HepG2 (cell line): ENCODE measurements at regions not wholly inside any gene's neighbourhood (a gene's known extent, or its start where the extent isn't known, plus 50 kb on each side); places are given as distances from the start of the nearest gene placed in this dataset.

Experiments used
- ATAC-seq: fragments of 200-7000 bp; cut with Tn5 transposase; 3 replicates; pipeline ENCODE4 v1.9.1; 2020; ENCODE audit warnings: mild to moderate bottlenecking, moderate library complexity
- BruUV-seq: library from RNA; stranded (reverse); fragments of 400-500 nt; replicated peaks from 2 replicates; lab custom pipeline; 2021; lab: Mats Ljungman, UMichigan
- CTCF ChIA-PET: fragments of 300-600 bp; formaldehyde crosslinking; extraction: SDS; loops from one replicate; lab custom pipeline; 2021; ENCODE audit warnings: low total read pairs, inconsistent platforms, low intra/inter-chr PET ratio; lab: Yijun Ruan, JAX
- POLR2A ChIA-PET: fragments of 350-600 bp; sonication (Branson Sonifier 250); formaldehyde crosslinking; loops from one replicate; lab custom pipeline; 2020; ENCODE audit warnings: antibody characterized with exemption, inconsistent platforms; lab: Yijun Ruan, JAX
- DNase-seq: peaks from one replicate; pipeline ENCODE4 v3.0.0-alpha.2; 2015; ENCODE audit warnings: low spot score
- FAIRE-seq: peaks from 3 replicates; lab custom pipeline; 2011; peaks lifted over from hg19 to GRCh38; lab: Jason Lieb, UNC
- H2AFZ ChIP-seq: one replicate; pipeline ENCODE4 v1.6.1; 2011; ENCODE audit warnings: low read length, inconsistent platforms
- H3K27ac ChIP-seq: fragments of 300-600 bp; 3 replicates; pipeline ENCODE4 v1.8.0; 2011; ENCODE audit warnings: mixed run types, mild to moderate bottlenecking, mixed read lengths, low read length, inconsistent platforms; ENCODE audit not compliant: insufficient read depth; ENCODE audit errors: extremely low read length
- H3K27me3 ChIP-seq, 2 experiments: fragments of 200-600 bp in 1 of 2; 2 replicates in 1 of 2; 3 replicates in 1 of 2; pipeline versions ENCODE4 v1.6.0 to v1.8.0; 2011; ENCODE audit warnings: low read length in 2 of 2, mild to moderate bottlenecking in 2 of 2, moderate library complexity in 2 of 2, inconsistent platforms in 1 of 2; ENCODE audit not compliant: insufficient read depth in 2 of 2, control insufficient read depth in 1 of 2
- H3K36me3 ChIP-seq, 2 experiments: fragments of 200-600 bp in 1 of 2; replicated peaks in 1 of 2; 2 replicates in 1 of 2; 3 replicates in 1 of 2; pipeline versions ENCODE4 v1.5.1 to v1.8.0; 2011; ENCODE audit warnings: low read length in 2 of 2, inconsistent platforms in 1 of 2; ENCODE audit not compliant: insufficient read depth in 2 of 2, control insufficient read depth in 1 of 2
- H3K4me1 ChIP-seq: 2 replicates; pipeline ENCODE4 v1.5.1; 2012; ENCODE audit warnings: low read length, inconsistent platforms; ENCODE audit not compliant: insufficient read depth
- H3K4me2 ChIP-seq: 2 replicates; pipeline ENCODE4 v1.6.0; 2011; ENCODE audit warnings: low read depth, low read length, inconsistent platforms
- H3K4me3 ChIP-seq, 3 experiments: fragments of 200-600 bp in 1 of 3; sonication (generic), shearing (Covaris generic) in 1 of 3; replicated peaks in 1 of 3; 2 replicates each; pipeline ENCODE4 v1.5.1; 2011 to 2016; ENCODE audit warnings: low read length in 3 of 3, inconsistent platforms in 2 of 3, low read depth in 2 of 3, mild to moderate bottlenecking in 2 of 3, control low read depth in 1 of 3, mixed read lengths in 1 of 3; ENCODE audit not compliant: insufficient read depth in 1 of 3
- H3K79me2 ChIP-seq: one replicate; pipeline ENCODE4 v1.6.1; 2011; ENCODE audit warnings: low read length, inconsistent platforms; ENCODE audit not compliant: insufficient read depth
- H3K9ac ChIP-seq: 2 replicates; pipeline ENCODE4 v1.6.0; 2011; ENCODE audit warnings: mild to moderate bottlenecking, low read depth, low read length, inconsistent platforms; ENCODE audit not compliant: insufficient read depth
- H3K9me3 ChIP-seq: 2 replicates; pipeline ENCODE4 v1.5.1; 2012; ENCODE audit warnings: mild to moderate bottlenecking, low read length
- H4K20me1 ChIP-seq: 2 replicates; pipeline ENCODE4 v1.6.0; 2011; ENCODE audit warnings: inconsistent platforms, mild to moderate bottlenecking, low read length, moderate library complexity; ENCODE audit not compliant: insufficient read depth
- ADNP ChIP-seq: sonication (generic); formaldehyde crosslinking; IDR thresholded peaks from 2 replicates; pipeline ENCODE4 v1.4.0; 2020; ENCODE audit warnings: missing genetic modification reagents
- AGO1 ChIP-seq: fragments of 200-400 bp; formaldehyde crosslinking; IDR thresholded peaks from 2 replicates; pipeline ENCODE4 v1.6.1; 2017; ENCODE audit warnings: mild to moderate bottlenecking, low read depth, low read length, moderate library complexity; ENCODE audit not compliant: poor library complexity, severe bottlenecking
- CENPT ChIP-seq: sonication (generic); formaldehyde crosslinking; IDR thresholded peaks from 2 replicates; pipeline ENCODE4 v1.8.0; 2022; ENCODE audit warnings: low read depth, mild to moderate bottlenecking, moderate library complexity, missing genetic modification reagents
- JUNB ChIP-seq: sonication (generic); formaldehyde crosslinking; IDR thresholded peaks from 2 replicates; pipeline ENCODE4 v1.8.0; 2022; ENCODE audit warnings: missing genetic modification reagents, mild to moderate bottlenecking, borderline replicate concordance
- MBNL3 ChIP-seq: fragments of 250-450 bp; sonication (Bioruptor Pico); conservative IDR thresholded peaks from 2 replicates; pipeline ENCODE4 v1.8.0; 2022; ENCODE audit warnings: mild to moderate bottlenecking, inconsistent platforms
- SATB2 ChIP-seq: sonication (generic); formaldehyde crosslinking; IDR thresholded peaks from 2 replicates; pipeline ENCODE4 v1.5.0; 2020; ENCODE audit warnings: missing genetic modification reagents
- TAF15 ChIP-seq: fragments of 200-400 bp; formaldehyde crosslinking; IDR thresholded peaks from one replicate; pipeline ENCODE4 v1.6.1; 2018; ENCODE audit warnings: mild to moderate bottlenecking, low read depth, low read length; ENCODE audit not compliant: poor library complexity, severe bottlenecking
- ZNF205 ChIP-seq: IDR thresholded peaks from 2 replicates; pipeline ENCODE4 v1.6.1; 2018; ENCODE audit warnings: missing biosample characterization, missing genetic modification reagents
- ZNF260 ChIP-seq: sonication (generic); formaldehyde crosslinking; IDR thresholded peaks from 2 replicates; pipeline ENCODE4 v1.4.0; 2020; ENCODE audit warnings: missing genetic modification reagents, low read depth, mild to moderate bottlenecking, borderline replicate concordance
- ZNF614 ChIP-seq: IDR thresholded peaks from 2 replicates; pipeline ENCODE4 v1.6.1; 2018; ENCODE audit warnings: missing biosample characterization, missing genetic modification reagents, inconsistent platforms, borderline replicate concordance
- ZNF773 ChIP-seq: sonication (generic); formaldehyde crosslinking; IDR thresholded peaks from 2 replicates; pipeline ENCODE4 v1.4.0; 2020; ENCODE audit warnings: missing genetic modification reagents, borderline replicate concordance
- whole genome bisulfite sequencing: methylation state at CpG from one replicate; pipeline ENCODE4 v1.1.6; 2017; ENCODE audit warnings: low lambda C conversion rate; 5-methylcytosine and 5-hydroxymethylcytosine counted together
- in situ Hi-C: cut with HindIII; loops from 2 replicates; pipeline ENCODE4 v1.10.0; 2017; ENCODE audit warnings: low pct_unique_long_range_greater_than_20kb; ENCODE audit not compliant: extremely low pct_ligation_motif_present
- intact Hi-C: fragments of 100-400 bp; cut with micrococcal nuclease; formaldehyde crosslinking; loops from one replicate; pipeline ENCODE4 v1.10.0; 2022; ENCODE audit not compliant: unreplicated experiment
- TF ChIP-seq, protein P1 (sequence below): sonication (generic); formaldehyde crosslinking; IDR thresholded peaks from 2 replicates; pipeline ENCODE4 v1.8.1; 2022; ENCODE audit warnings: low read depth, mild to moderate bottlenecking, missing genetic modification reagents
- TF ChIP-seq, protein P2 (sequence below): sonication (generic); formaldehyde crosslinking; IDR thresholded peaks from 2 replicates; pipeline ENCODE4 v1.8.0; 2023; ENCODE audit warnings: mild to moderate bottlenecking, missing genetic modification reagents
- TF ChIP-seq, protein P3 (sequence below): sonication (generic); formaldehyde crosslinking; IDR thresholded peaks from 2 replicates; pipeline ENCODE4 v1.8.0; 2022; ENCODE audit warnings: mild to moderate bottlenecking, missing genetic modification reagents, moderate library complexity

DNA sequence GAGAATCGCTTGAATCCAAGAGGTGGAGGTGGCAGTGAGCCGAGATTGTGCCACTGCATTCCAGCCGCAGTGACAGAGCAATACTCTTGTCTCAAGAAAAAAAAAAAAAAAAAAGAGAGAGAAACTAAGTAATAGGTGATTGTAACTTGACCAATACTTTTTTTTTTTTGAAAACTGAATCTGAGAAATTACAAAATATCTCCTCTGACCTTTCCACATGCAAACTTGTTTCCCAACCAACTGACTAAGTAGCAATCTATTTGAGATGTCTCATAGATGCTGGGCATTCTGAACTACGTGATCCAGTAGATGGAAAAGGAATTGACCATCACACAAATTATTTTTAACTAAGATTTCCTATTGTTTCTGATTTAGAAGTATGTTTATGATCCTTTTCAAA, 407.3 kb upstream of the CHORDC1 start:
- H3K27me3 ChIP-seq, result no peaks in the 10 kb centered on the region
- no TSS peak for BruUV-seq
- intact Hi-C loops, result loop anchor here (10.0 kb wide), 1 partner anchor 615 kb away; no protein-coding TSS in a partner anchor
- no peaks in the 10 kb centered on the region for H4K20me1 ChIP-seq
- no peak overlapping the region for H3K9ac ChIP-seq
- CTCF ChIA-PET, result no interaction called here
- no peak overlapping the region for H2AFZ ChIP-seq
- WGBS, result 40% methylated on average over 4 of the region's 4 CpGs
- H3K27ac ChIP-seq, result no peak overlapping the region
- H3K9me3 ChIP-seq, result peaks cover 8% of the 10 kb centered on the region; the same call in 1 of the 2 replicates
- no peak for DNase-seq
- TF ChIP-seq JUNB (CRISPR knock-in tag) (no peak), ADNP (CRISPR knock-in tag) (no peak), TAF15 (no peak), ZNF614 (CRISPR knock-in tag) (no peak), ZNF773 (CRISPR knock-in tag) (no peak)
- TF ChIP-seq, all 625 proteins: peak for 0
- Histone ChIP-seq H3K4me2 (no peak overlapping the region), H3K4me1 (peaks cover 1% of the 10 kb centered on the region; the same call in 1 of the 2 replicates), H3K4me3 (no peak overlapping the region), H3K79me2 (no peaks in the 10 kb centered on the region), H3K36me3 (no peaks in the 10 kb centered on the region)
- POLR2A ChIA-PET, result no interaction called here
- ATAC-seq (no peak), FAIRE-seq (no peak)
- in situ Hi-C loops, result loop anchor here (10.0 kb wide), 1 partner anchor 55 kb away; no protein-coding TSS in a partner anchor

DNA sequence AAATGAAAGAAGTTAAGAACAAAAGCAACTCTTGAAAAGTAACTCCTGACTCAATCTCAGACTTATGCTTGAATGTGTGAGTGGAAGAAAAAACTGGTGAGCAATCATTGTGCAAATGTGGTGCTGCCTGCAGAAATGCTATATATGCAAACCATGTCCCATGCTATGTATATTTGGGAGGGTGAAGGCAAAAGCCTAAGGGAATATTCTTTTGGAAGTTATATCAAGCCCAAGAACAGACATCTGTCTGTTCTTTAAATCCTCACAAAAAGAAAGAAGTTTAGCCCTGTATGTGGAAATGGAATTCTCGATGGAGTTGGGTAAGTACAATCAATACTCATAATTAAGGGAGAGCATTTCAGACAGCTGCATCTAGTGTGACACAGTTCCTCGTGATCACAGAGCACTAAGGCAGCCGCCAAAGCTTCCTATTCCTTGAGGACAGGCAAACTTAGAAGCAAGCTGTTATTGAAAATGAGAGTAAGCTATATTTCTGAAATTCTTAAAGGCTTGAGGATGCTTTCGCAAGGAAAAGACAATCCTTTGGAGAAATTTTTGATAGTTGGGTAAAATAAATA, 406.5 kb upstream of the CHORDC1 start:
- no peaks in the 10 kb centered on the region for H3K79me2 ChIP-seq
- WGBS, result 68% methylated on average over 4 of the region's 4 CpGs
- POLR2A ChIA-PET, result no interaction called here
- CTCF ChIA-PET, result no interaction called here
- H3K4me1 ChIP-seq, result no peaks in the 10 kb centered on the region
- H3K27me3 ChIP-seq, result no peaks in the 10 kb centered on the region
- intact Hi-C loops, result no loop called here
- H2AFZ ChIP-seq, result no peak overlapping the region
- no peaks in the 10 kb centered on the region for H4K20me1 ChIP-seq
- no peak overlapping the region for H3K4me3 ChIP-seq
- BruUV-seq, result no TSS peak
- no peak overlapping the region for H3K9ac ChIP-seq
- peaks cover 8% of the 10 kb centered on the region; the same call in 1 of the 2 replicates for H3K9me3 ChIP-seq
- H3K36me3 ChIP-seq, result no peaks in the 10 kb centered on the region
- H3K27ac ChIP-seq, result no peak overlapping the region
- no peak for DNase-seq
- no peak for ATAC-seq
- in situ Hi-C loops, result no loop called here
- no peak overlapping the region for H3K4me2 ChIP-seq
- no peak for FAIRE-seq
- TF ChIP-seq MBNL3 (CRISPR knock-in tag) (no peak), CENPT (no peak), AGO1 (no peak), ZNF205 (CRISPR knock-in tag) (no peak), SATB2 (no peak), ZNF260 (CRISPR knock-in tag) (no peak)
- TF ChIP-seq, protein P1, sequence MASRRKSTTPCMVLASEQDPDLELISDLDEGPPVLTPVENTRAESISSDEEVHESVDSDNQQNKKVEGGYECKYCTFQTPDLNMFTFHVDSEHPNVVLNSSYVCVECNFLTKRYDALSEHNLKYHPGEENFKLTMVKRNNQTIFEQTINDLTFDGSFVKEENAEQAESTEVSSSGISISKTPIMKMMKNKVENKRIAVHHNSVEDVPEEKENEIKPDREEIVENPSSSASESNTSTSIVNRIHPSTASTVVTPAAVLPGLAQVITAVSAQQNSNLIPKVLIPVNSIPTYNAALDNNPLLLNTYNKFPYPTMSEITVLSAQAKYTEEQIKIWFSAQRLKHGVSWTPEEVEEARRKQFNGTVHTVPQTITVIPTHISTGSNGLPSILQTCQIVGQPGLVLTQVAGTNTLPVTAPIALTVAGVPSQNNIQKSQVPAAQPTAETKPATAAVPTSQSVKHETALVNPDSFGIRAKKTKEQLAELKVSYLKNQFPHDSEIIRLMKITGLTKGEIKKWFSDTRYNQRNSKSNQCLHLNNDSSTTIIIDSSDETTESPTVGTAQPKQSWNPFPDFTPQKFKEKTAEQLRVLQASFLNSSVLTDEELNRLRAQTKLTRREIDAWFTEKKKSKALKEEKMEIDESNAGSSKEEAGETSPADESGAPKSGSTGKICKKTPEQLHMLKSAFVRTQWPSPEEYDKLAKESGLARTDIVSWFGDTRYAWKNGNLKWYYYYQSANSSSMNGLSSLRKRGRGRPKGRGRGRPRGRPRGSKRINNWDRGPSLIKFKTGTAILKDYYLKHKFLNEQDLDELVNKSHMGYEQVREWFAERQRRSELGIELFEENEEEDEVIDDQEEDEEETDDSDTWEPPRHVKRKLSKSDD (CRISPR knock-in tag), result no peak
- TF ChIP-seq, protein P2, sequence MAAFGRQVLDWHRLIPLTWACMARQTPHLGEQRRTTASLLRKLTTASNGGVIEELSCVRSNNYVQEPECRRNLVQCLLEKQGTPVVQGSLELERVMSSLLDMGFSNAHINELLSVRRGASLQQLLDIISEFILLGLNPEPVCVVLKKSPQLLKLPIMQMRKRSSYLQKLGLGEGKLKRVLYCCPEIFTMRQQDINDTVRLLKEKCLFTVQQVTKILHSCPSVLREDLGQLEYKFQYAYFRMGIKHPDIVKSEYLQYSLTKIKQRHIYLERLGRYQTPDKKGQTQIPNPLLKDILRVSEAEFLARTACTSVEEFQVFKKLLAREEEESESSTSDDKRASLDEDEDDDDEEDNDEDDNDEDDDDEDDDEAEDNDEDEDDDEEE (CRISPR knock-in tag), result no peak
- TF ChIP-seq, protein P3, sequence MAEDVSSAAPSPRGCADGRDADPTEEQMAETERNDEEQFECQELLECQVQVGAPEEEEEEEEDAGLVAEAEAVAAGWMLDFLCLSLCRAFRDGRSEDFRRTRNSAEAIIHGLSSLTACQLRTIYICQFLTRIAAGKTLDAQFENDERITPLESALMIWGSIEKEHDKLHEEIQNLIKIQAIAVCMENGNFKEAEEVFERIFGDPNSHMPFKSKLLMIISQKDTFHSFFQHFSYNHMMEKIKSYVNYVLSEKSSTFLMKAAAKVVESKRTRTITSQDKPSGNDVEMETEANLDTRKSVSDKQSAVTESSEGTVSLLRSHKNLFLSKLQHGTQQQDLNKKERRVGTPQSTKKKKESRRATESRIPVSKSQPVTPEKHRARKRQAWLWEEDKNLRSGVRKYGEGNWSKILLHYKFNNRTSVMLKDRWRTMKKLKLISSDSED (CRISPR knock-in tag), result no peak
